Activated CD8-positive, alpha-beta T cell treated with anti-CD3 and anti-CD28 coated beads for 36 hours (primary cell): ENCODE measurements at regions not wholly inside any gene's neighbourhood (a gene's known extent, or its start where the extent isn't known, plus 50 kb on each side); places are given as distances from the start of the nearest gene placed in this dataset.

ENCODE experiments used
- ATAC-seq: fragments of 200-7000 bp; cut with Tn5 transposase; one replicate; pipeline ENCODE4 v1.10.0; 2021; ENCODE audit warnings: mild to moderate bottlenecking, moderate library complexity
- CTCF ChIA-PET: fragments of 350-600 bp; sonication (Branson Sonifier 250); formaldehyde crosslinking; loops from one replicate; lab custom pipeline; 2021; ENCODE audit warnings: antibody characterized with exemption; lab: Charles Lee
- POLR2A ChIA-PET: fragments of 350-600 bp; sonication (Branson Sonifier 250); formaldehyde crosslinking; loops from one replicate; lab custom pipeline; 2021; ENCODE audit warnings: antibody characterized with exemption; lab: Charles Lee
- DNase-seq: peaks from one replicate; pipeline ENCODE4 v3.0.0-alpha.2; 2020
- H3K27ac Mint-ChIP-seq: one replicate; pipeline ENCODE4 v1.8.0; 2021; ENCODE audit warnings: mild to moderate bottlenecking, mixed read lengths
- H3K27me3 Mint-ChIP-seq: one replicate; pipeline ENCODE4 v1.8.0; 2021; ENCODE audit warnings: mixed read lengths
- H3K36me3 Mint-ChIP-seq: one replicate; pipeline ENCODE4 v1.8.0; 2021; ENCODE audit warnings: low read depth, mixed read lengths
- H3K4me1 Mint-ChIP-seq: one replicate; pipeline ENCODE4 v1.8.0; 2021; ENCODE audit warnings: low read depth, mixed read lengths
- H3K4me3 Mint-ChIP-seq: one replicate; pipeline ENCODE4 v1.8.0; 2021; ENCODE audit warnings: mild to moderate bottlenecking, moderate library complexity, mixed read lengths
- H3K9me3 Mint-ChIP-seq: one replicate; pipeline ENCODE4 v1.8.0; 2021; ENCODE audit warnings: mixed read lengths
- intact Hi-C: fragments of 100-400 bp; cut with micrococcal nuclease; formaldehyde crosslinking; loops from one replicate; pipeline ENCODE4 v1.10.0; 2022
- TF ChIP-seq, protein P1 (sequence below): fragments of 200-600 bp; IDR thresholded peaks from one replicate; pipeline ENCODE4 v1.8.0; 2022; ENCODE audit warnings: antibody characterized with exemption, mild to moderate bottlenecking

DNA sequence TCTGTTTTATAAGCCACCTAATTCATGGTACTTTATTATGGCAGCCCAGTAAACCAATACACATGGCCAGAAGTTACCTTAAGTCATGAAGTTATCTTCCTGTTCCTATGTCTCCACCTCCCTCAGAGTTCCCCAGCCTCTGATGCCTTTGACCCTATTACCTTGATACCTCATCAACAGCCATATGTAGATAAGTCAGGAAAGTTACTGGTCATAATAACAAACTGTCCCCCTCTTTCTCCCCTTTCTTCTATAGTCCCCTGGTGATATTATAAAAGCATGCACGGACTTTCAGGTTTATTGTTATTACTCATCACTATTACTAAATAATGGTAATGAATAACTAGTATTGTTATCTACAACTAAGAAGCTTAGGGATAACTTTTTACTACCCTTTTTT, 168.9 kb upstream of the FER start:
- ChIA-PET CTCF (no interaction called here), POLR2A (no interaction called here)
- Mint-ChIP-seq H3K4me1 (no peaks in the 10 kb centered on the region), H3K9me3 (peaks cover 13% of the 10 kb centered on the region), H3K27ac (no peak overlapping the region), H3K4me3 (no peak overlapping the region), H3K36me3 (no peaks in the 10 kb centered on the region), H3K27me3 (peaks cover 11% of the 10 kb centered on the region)
- TF ChIP-seq, protein P1, sequence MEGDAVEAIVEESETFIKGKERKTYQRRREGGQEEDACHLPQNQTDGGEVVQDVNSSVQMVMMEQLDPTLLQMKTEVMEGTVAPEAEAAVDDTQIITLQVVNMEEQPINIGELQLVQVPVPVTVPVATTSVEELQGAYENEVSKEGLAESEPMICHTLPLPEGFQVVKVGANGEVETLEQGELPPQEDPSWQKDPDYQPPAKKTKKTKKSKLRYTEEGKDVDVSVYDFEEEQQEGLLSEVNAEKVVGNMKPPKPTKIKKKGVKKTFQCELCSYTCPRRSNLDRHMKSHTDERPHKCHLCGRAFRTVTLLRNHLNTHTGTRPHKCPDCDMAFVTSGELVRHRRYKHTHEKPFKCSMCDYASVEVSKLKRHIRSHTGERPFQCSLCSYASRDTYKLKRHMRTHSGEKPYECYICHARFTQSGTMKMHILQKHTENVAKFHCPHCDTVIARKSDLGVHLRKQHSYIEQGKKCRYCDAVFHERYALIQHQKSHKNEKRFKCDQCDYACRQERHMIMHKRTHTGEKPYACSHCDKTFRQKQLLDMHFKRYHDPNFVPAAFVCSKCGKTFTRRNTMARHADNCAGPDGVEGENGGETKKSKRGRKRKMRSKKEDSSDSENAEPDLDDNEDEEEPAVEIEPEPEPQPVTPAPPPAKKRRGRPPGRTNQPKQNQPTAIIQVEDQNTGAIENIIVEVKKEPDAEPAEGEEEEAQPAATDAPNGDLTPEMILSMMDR: no peak
- intact Hi-C loops: no loop called here
- ATAC-seq (no peak), DNase-seq (no peak)

DNA sequence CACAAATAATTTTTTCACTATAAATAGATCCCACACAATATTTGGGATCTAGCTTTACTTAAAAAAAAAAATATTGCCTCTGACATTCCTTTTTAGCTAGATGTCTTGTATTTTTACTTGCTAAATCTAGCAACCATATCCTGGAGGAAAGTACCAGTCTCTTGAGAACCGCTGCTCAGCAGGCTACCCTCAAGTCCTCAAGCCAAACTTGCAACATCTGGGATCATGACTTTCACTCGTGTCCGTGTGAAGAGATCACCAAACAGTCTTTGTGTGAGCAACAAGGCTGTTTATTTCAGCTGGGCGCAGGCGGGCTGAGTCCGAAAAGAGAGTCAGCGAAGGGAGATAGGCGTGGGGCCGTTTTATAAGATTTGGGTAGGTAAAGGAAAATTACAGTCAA, 180.3 kb upstream of the FER start:
- no peaks in the 10 kb centered on the region for H3K9me3 Mint-ChIP-seq
- ATAC-seq (no peak), DNase-seq (no peak)
- intact Hi-C loops: no loop called here
- ChIA-PET CTCF (interaction anchor here (1.0 kb wide), 1 partner anchor 57 kb away, joined by 3 read pairs; no protein-coding TSS in a partner anchor), POLR2A (no interaction called here)
- no peaks in the 10 kb centered on the region for H3K4me1 Mint-ChIP-seq
- H3K4me3 Mint-ChIP-seq: no peak overlapping the region
- TF ChIP-seq, protein P1: no peak
- H3K36me3 Mint-ChIP-seq: no peaks in the 10 kb centered on the region
- H3K27me3 Mint-ChIP-seq: no peaks in the 10 kb centered on the region
- H3K27ac Mint-ChIP-seq: no peak overlapping the region

DNA sequence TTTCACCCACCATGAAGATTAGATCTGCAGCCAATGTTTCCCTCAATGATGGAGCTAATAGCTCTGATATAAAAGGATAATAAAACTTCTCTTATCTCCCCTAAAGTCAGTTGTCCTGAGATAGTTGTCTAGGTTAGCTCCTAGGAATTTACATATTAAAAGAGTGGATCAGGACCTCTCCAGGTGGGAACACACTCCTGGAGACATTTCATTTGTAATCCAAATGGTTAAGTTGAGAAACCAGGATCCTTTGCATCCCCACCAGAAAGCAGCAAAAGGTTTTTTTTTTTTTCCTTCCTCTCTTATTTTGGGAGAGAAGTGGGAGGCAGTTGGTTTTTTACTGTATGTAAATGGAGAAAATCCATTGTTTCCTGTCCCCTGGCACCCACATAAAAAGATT, 182.5 kb upstream of the FBXL17 start:
- no peak overlapping the region for H3K4me3 Mint-ChIP-seq
- no peaks in the 10 kb centered on the region for H3K9me3 Mint-ChIP-seq
- H3K27me3 Mint-ChIP-seq: no peaks in the 10 kb centered on the region
- intact Hi-C loops: no loop called here
- ChIA-PET CTCF (no interaction called here), POLR2A (no interaction called here)
- no peaks in the 10 kb centered on the region for H3K36me3 Mint-ChIP-seq
- no peak for ATAC-seq
- DNase-seq: no peak
- no peaks in the 10 kb centered on the region for H3K4me1 Mint-ChIP-seq
- no peak overlapping the region for H3K27ac Mint-ChIP-seq
- TF ChIP-seq, protein P1: no peak

DNA sequence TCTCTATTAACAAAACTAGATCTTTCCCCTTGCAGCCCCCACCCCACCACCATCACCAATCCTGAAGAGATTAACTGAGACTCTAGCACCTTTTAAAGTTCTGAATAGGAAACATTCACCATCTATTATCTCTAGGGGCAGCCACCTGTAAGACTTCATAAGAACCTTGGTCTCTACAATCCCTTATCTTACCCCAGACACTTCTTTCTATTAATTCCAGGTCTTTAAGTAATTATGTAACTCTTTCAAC, 180.2 kb upstream of the FBXL17 start:
- no peaks in the 10 kb centered on the region for H3K36me3 Mint-ChIP-seq
- no peaks in the 10 kb centered on the region for H3K9me3 Mint-ChIP-seq
- CTCF ChIA-PET: no interaction called here
- TF ChIP-seq, protein P1: no peak
- no peaks in the 10 kb centered on the region for H3K27me3 Mint-ChIP-seq
- no peak overlapping the region for H3K27ac Mint-ChIP-seq
- POLR2A ChIA-PET: no interaction called here
- intact Hi-C loops: no loop called here
- ATAC-seq (no peak), DNase-seq (no peak)
- H3K4me3 Mint-ChIP-seq: no peak overlapping the region
- H3K4me1 Mint-ChIP-seq: no peaks in the 10 kb centered on the region

DNA sequence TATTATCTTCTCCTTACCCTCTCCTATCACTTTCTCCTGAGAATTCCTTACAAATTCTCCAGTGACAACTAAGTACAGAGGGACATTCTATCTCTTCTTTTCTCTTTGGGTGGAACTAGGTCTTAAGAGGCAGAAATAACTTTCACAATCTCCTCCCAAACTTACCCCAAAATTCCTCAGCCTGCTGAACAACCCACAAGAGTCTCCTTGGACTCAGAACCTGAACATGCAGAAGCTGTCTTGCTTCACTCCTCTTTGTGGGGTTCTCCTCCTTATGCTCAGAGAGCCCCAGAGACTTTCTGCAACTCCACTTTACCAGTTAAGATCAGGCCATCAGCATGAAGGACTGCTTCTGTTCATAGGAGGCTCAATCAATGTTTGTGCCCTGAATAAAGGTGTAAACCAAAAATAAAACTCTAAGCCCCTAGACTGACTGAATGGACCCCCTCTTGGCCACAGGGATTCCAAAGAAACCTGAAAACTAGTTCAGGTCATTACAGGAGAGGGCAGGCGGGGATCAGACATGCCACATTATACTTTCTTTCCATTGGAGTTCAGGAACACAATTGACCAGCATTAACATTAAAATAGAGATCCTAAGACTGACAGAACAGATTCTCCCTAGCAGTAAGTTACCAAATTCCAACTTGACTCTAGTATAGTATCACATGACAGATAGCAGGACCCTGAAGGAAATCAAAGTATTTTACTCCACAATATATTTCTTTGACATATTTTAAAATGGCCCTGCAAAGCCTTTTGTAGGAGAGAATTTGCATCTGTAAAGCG, 179.7 kb upstream of the FBXL17 start:
- DNase-seq: no peak
- no peak overlapping the region for H3K27ac Mint-ChIP-seq
- H3K36me3 Mint-ChIP-seq: no peaks in the 10 kb centered on the region
- H3K4me1 Mint-ChIP-seq: no peaks in the 10 kb centered on the region
- H3K27me3 Mint-ChIP-seq: no peaks in the 10 kb centered on the region
- no peak overlapping the region for H3K4me3 Mint-ChIP-seq
- H3K9me3 Mint-ChIP-seq: no peaks in the 10 kb centered on the region
- ATAC-seq: no peak
- POLR2A ChIA-PET: no interaction called here
- CTCF ChIA-PET: no interaction called here
- TF ChIP-seq, protein P1: no peak
- intact Hi-C loops: no loop called here
